Caco-2 (cell line): ENCODE measurements at regions not wholly inside any gene's neighbourhood (a gene's known extent, or its start where the extent isn't known, plus 50 kb on each side); places are given as distances from the start of the nearest gene placed in this dataset.
"Not testable (repeated sequence)": the region's sequence is repeated elsewhere in the genome, so short reads cannot be mapped to it uniquely, and the experiment has no call there.

Experiments used
- BruUV-seq: library from RNA; stranded (reverse); fragments of 400-500 nt; replicated peaks from 2 replicates; lab custom pipeline; 2021; lab: Mats Ljungman, UMichigan
- CTCF ChIA-PET: fragments of 300-600 bp; sonication (Branson Sonifier 250); formaldehyde crosslinking; loops from one replicate; lab custom pipeline; 2022; ENCODE audit warnings: antibody characterized with exemption; lab: Charles Lee
- POLR2A ChIA-PET: fragments of 300-600 bp; sonication (Branson Sonifier 250); formaldehyde crosslinking; loops from one replicate; lab custom pipeline; 2022; ENCODE audit warnings: antibody characterized with exemption; lab: Charles Lee
- DNase-seq, 2 experiments: peaks; one replicate each; pipeline versions ENCODE4 v3.0.0 to v3.0.0-alpha.2; 2020 to 2022
- H3K27me3 ChIP-seq: replicated peaks from 2 replicates; pipeline ENCODE4 v1.6.0; 2011; ENCODE audit warnings: low read length; ENCODE audit not compliant: control insufficient read depth, insufficient read depth
- H3K36me3 ChIP-seq: 2 replicates; pipeline ENCODE4 v1.5.1; 2011; ENCODE audit warnings: low read length; ENCODE audit not compliant: control insufficient read depth, insufficient read depth
- H3K4me1 ChIP-seq: fragments of 250-450 bp; sonication (Bioruptor Pico); 2 replicates; pipeline ENCODE4 v1.5.1; 2020; ENCODE audit warnings: mild to moderate bottlenecking
- H3K4me3 ChIP-seq: 2 replicates; pipeline ENCODE4 v1.5.1; 2011; ENCODE audit warnings: low read depth, mild to moderate bottlenecking, control low read depth, low read length
- H3K9me3 ChIP-seq: fragments of 250-450 bp; sonication (Bioruptor Pico); 2 replicates; pipeline ENCODE4 v1.5.1; 2020; ENCODE audit warnings: mild to moderate bottlenecking, moderate library complexity
- H3K27ac Mint-ChIP-seq: one replicate; pipeline ENCODE4 v1.8.0; 2022; ENCODE audit warnings: mixed read lengths; ENCODE audit not compliant: unreplicated experiment
- H3K27me3 Mint-ChIP-seq: one replicate; pipeline ENCODE4 v1.8.0; 2022; ENCODE audit warnings: mixed read lengths; ENCODE audit not compliant: insufficient read depth, unreplicated experiment
- H3K36me3 Mint-ChIP-seq: one replicate; pipeline ENCODE4 v1.8.0; 2022; ENCODE audit warnings: mild to moderate bottlenecking, mixed read lengths; ENCODE audit not compliant: insufficient read depth, unreplicated experiment
- H3K4me1 Mint-ChIP-seq: one replicate; pipeline ENCODE4 v1.8.0; 2022; ENCODE audit warnings: low read depth, mixed read lengths; ENCODE audit not compliant: unreplicated experiment
- H3K4me3 Mint-ChIP-seq: one replicate; pipeline ENCODE4 v1.8.0; 2022; ENCODE audit warnings: mild to moderate bottlenecking, moderate library complexity, mixed read lengths; ENCODE audit not compliant: unreplicated experiment
- H3K9me3 Mint-ChIP-seq: one replicate; pipeline ENCODE4 v1.8.0; 2022; ENCODE audit warnings: mixed read lengths; ENCODE audit not compliant: unreplicated experiment
- intact Hi-C: fragments of 100-400 bp; cut with micrococcal nuclease; formaldehyde crosslinking; loops from one replicate; pipeline ENCODE4 v1.10.0; 2022; ENCODE audit not compliant: unreplicated experiment
- TF ChIP-seq, protein P1 (sequence below), 2 experiments: fragments of 200-600 bp in 1 of 2; IDR thresholded peaks; 1 replicate in 1 of 2; 2 replicates in 1 of 2; pipeline versions ENCODE4 v1.5.1 to v1.8.0; 2011 to 2022; ENCODE audit warnings: antibody characterized with exemption in 1 of 2, control low read depth in 1 of 2, inconsistent platforms in 1 of 2, low read depth in 1 of 2, low read length in 1 of 2, mild to moderate bottlenecking in 1 of 2, moderate library complexity in 1 of 2; ENCODE audit not compliant: insufficient read depth in 1 of 2, severe bottlenecking in 1 of 2, unreplicated experiment in 1 of 2

DNA sequence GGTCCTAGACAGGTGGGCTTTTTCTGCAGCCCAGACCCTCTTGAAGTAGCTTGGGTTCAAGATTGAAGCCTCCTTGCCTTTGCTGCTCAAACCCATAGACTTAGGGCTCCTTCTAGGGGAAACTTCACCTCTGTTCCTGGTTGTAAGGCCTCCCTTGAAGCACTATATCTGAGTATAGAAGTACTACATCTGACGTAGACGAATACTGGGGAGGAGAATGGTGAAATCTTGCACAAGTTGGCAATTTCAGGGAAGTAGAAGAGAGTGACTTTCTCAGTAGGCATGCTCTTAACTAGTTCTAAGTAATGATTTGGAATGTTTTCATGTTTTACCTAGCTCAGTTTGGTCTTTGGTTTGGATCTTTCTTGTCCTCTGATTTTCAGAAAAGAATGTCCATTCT, 71.7 kb upstream of the ZNG1B start:
- H3K36me3 Mint-ChIP-seq, H3K27ac Mint-ChIP-seq, H3K36me3 ChIP-seq, H3K27me3 ChIP-seq, BruUV-seq, H3K9me3 Mint-ChIP-seq, H3K4me3 Mint-ChIP-seq, H3K4me3 ChIP-seq, H3K9me3 ChIP-seq, H3K27me3 Mint-ChIP-seq, POLR2A ChIA-PET, DNase-seq: not testable (repeated sequence)
- intact Hi-C loops, result loop anchor here (1.0 kb wide), 1 partner anchor 116 kb away; no protein-coding TSS in a partner anchor
- H3K4me1 ChIP-seq, result peaks cover 26% of the 10 kb centered on the region
- peaks cover 20% of the 10 kb centered on the region for H3K4me1 Mint-ChIP-seq
- CTCF ChIA-PET, result interaction anchor here (1.1 to 1.5 kb wide), 3 partner anchors 162 to 228 kb away, joined by 5 to 11 read pairs (median 6); no protein-coding TSS in a partner anchor

DNA sequence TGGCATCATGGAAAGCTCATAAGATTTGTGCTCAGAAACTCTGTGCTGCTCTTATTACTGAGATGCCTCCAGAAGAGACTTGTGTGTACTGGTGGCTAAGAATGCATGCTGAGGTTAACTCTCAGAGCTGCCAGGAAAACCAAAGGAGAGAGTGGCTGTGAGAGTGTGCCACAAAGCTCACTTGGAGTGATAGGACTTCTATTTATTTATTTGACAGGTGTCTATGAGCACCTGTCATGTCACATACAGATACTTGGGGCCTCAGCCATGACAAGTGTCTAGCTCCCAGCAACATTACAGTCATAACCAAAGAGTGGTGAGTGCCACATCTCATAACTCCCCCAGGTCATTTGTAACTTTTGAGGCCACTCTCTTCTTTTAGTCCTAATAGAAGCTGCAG, 72.2 kb upstream of the ZNG1B start:
- H3K27ac Mint-ChIP-seq, DNase-seq, H3K36me3 Mint-ChIP-seq, H3K9me3 ChIP-seq, H3K27me3 Mint-ChIP-seq, POLR2A ChIA-PET, H3K4me3 ChIP-seq, H3K4me3 Mint-ChIP-seq, H3K27me3 ChIP-seq, H3K36me3 ChIP-seq, H3K9me3 Mint-ChIP-seq, BruUV-seq: not testable (repeated sequence)
- H3K4me1 ChIP-seq, result peaks cover 26% of the 10 kb centered on the region
- CTCF ChIA-PET, result interaction anchor here (0.6 to 1.5 kb wide), 5 partner anchors 151 to 227 kb away, joined by 3 to 11 read pairs (median 5); no protein-coding TSS in a partner anchor
- peaks cover 15% of the 10 kb centered on the region for H3K4me1 Mint-ChIP-seq
- intact Hi-C loops, result loop anchor here (1.0 kb wide), 1 partner anchor 116 kb away; no protein-coding TSS in a partner anchor

DNA sequence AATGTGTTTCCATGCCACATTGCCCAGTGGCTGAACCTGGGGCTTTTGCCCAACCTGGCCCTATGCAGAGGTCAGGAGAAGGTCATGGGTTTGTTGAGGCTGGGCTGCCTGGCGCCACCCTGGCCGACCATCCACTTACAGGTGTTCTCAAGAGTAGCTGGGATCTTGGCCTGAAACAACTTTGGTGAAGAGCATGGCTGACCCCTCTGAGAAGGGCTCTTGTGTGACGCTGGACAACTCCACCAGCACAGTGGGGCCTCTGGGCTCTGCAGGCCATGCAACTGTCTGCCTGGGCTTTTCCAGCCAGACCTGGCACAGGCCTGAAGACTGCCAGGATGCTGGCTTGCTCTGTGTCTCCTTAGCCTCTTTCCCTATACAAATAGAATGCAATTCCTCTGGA, 76.4 kb upstream of the ZNG1B start:
- no peaks in the 10 kb centered on the region for H3K9me3 ChIP-seq
- Mint-ChIP-seq H3K27ac (no peak overlapping the region), H3K36me3 (no peaks in the 10 kb centered on the region), H3K4me3 (no peak overlapping the region), H3K27me3 (no peaks in the 10 kb centered on the region), H3K9me3 (no peaks in the 10 kb centered on the region), H3K4me1 (peaks cover 6% of the 10 kb centered on the region)
- no peaks in the 10 kb centered on the region for H3K36me3 ChIP-seq
- intact Hi-C loops, result no loop called here
- BruUV-seq, result no TSS peak
- no peaks in the 10 kb centered on the region for H3K27me3 ChIP-seq
- TF ChIP-seq, protein P1, sequence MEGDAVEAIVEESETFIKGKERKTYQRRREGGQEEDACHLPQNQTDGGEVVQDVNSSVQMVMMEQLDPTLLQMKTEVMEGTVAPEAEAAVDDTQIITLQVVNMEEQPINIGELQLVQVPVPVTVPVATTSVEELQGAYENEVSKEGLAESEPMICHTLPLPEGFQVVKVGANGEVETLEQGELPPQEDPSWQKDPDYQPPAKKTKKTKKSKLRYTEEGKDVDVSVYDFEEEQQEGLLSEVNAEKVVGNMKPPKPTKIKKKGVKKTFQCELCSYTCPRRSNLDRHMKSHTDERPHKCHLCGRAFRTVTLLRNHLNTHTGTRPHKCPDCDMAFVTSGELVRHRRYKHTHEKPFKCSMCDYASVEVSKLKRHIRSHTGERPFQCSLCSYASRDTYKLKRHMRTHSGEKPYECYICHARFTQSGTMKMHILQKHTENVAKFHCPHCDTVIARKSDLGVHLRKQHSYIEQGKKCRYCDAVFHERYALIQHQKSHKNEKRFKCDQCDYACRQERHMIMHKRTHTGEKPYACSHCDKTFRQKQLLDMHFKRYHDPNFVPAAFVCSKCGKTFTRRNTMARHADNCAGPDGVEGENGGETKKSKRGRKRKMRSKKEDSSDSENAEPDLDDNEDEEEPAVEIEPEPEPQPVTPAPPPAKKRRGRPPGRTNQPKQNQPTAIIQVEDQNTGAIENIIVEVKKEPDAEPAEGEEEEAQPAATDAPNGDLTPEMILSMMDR (IDR thresholded peaks at IDR 0.05; ENCODE audit: insufficient read depth in 1 of 2, low read depth in 1 of 2, low read length in 1 of 2, severe bottlenecking in 1 of 2, unreplicated experiment in 1 of 2), result no peak
- ChIA-PET CTCF (no interaction called here), POLR2A (no interaction called here)
- H3K4me3 ChIP-seq, result no peak overlapping the region
- peaks cover 15% of the 10 kb centered on the region for H3K4me1 ChIP-seq
- DNase-seq, result no peak

DNA sequence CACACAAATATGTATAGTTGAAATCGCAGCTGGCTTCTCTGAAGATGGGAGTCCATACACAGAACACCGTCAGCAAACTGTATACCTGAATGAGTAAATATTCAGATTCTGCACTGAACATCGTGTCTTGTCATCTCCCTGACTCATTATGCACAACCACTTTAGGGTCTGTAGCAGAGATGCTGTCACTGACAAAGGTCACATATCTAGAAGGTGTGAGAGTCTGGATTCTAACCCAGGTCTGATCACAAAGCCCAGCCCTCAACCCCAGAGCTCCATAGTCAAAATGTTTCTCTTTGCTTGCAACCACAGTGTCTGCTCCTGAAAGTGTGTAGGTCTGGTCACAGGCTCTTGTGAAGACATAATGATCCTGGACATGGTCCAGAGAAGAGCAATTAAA, 78.3 kb upstream of the PAX8 start:
- H3K4me1 Mint-ChIP-seq, result no peaks in the 10 kb centered on the region
- Histone ChIP-seq H3K4me3 (no peak overlapping the region), H3K27me3 (no peaks in the 10 kb centered on the region), H3K9me3 (no peaks in the 10 kb centered on the region), H3K4me1 (peaks cover 7% of the 10 kb centered on the region; the same call in 1 of the 2 replicates), H3K36me3 (no peaks in the 10 kb centered on the region; the same call in 1 of the 2 replicates)
- intact Hi-C loops, result no loop called here
- ChIA-PET POLR2A (no interaction called here), CTCF (no interaction called here)
- H3K27me3 Mint-ChIP-seq, result no peaks in the 10 kb centered on the region
- no peaks in the 10 kb centered on the region for H3K9me3 Mint-ChIP-seq
- H3K36me3 Mint-ChIP-seq, result no peaks in the 10 kb centered on the region
- DNase-seq, result no peak
- no TSS peak for BruUV-seq
- TF ChIP-seq, protein P1 (IDR thresholded peaks at IDR 0.05; ENCODE audit: insufficient read depth in 1 of 2, low read depth in 1 of 2, low read length in 1 of 2, severe bottlenecking in 1 of 2, unreplicated experiment in 1 of 2), result no peak
- H3K27ac Mint-ChIP-seq, result no peak overlapping the region
- no peak overlapping the region for H3K4me3 Mint-ChIP-seq

DNA sequence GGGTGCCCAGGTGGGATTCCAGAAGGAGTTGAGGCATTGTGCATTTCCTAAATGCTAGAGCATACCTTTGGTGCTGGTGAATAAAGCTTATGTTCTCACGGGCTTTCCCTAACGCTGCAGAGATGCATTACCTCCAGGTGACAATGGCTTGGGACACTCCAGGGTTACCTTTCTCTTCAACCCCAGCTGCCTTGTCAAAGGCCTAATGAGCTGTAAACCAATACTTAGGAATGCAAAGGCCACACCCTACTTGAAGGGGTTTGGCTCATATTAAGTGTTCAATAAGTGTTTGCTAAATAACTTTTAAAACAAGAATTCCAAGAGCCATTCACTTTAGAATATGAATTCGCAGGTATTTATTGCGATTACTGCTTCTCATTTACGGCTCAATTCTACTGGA, 77.6 kb upstream of the PAX8 start:
- H3K27me3 Mint-ChIP-seq, H3K4me3 Mint-ChIP-seq, CTCF ChIA-PET, POLR2A ChIA-PET, intact Hi-C loops, DNase-seq, H3K27me3 ChIP-seq, H3K4me1 Mint-ChIP-seq, BruUV-seq, H3K9me3 ChIP-seq, H3K27ac Mint-ChIP-seq, H3K4me3 ChIP-seq, H3K9me3 Mint-ChIP-seq, H3K4me1 ChIP-seq, H3K36me3 Mint-ChIP-seq, H3K36me3 ChIP-seq: not testable (repeated sequence)
